ENCODE measurements at regions not wholly inside any gene's neighbourhood (a gene's known extent, or its start where the extent isn't known, plus 50 kb on each side); places are given as distances from the start of the nearest gene placed in this dataset.
"Not testable (repeated sequence)": the region's sequence is repeated elsewhere in the genome, so short reads cannot be mapped to it uniquely, and the experiment has no call there.

DNA sequence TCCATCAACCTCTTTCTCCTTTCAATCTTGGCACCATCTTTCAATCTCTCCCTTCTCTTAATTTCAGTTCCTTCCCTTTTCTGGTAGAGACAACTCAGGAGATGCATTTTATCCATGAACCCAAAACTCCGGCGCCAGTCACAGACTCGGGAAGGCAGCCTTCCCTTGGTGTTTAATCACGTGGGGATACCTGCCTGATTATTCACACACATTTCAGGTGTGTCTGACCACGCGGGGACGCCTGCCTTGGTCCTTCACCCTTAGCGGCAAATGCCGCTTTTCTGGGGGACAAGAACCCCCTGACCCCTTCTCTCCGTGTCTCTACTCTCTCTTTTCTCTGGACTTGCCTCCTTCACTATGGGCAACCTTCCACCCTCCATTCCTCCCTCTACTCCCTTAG is 257.6 kb upstream of the GULP1 start:
- DNase-seq; intact Hi-C loops (cut with DNase I): not testable (repeated sequence)

DNA sequence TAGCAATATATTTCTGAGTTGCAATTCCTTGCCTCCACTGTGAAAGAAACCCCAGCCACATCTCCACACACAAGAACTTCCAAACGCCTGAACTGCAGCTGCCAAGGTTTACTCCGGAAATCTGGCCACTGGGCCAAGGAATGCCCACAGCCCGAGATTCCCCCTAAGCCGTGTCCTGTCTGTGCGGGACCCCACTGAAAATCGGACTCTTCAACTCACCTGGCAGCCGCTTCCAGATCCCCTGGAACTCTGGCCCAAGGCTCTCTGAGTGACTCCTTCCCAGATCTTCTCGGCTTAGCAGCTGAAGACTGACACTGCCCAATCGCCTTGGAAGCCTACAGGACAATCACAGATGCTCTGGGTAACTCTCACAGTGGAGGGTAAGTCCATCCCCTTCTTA is 256.3 kb upstream of the GULP1 start:
- DNase-seq; intact Hi-C loops (cut with DNase I): not testable (repeated sequence)

DNA sequence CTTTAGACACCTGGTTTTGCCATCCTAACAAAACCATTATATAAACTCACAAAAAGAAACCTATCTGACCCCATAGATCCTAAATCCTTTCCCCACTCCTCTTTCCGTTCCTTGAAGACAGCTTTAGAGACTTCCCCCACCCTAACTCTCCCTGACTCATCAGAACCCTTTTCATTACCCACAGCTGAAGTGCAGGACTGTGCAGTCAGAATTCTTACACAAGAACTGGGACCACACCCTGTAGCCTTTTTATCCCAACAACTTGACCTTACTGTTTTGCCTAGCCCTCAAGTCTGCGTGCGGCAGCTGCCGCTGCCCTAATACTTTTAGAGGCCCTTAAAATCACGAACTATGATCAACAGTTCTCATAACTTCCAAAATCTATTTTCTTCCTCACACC is 254.9 kb upstream of the GULP1 start:
- intact Hi-C loops (cut with DNase I); DNase-seq: not testable (repeated sequence)

DNA sequence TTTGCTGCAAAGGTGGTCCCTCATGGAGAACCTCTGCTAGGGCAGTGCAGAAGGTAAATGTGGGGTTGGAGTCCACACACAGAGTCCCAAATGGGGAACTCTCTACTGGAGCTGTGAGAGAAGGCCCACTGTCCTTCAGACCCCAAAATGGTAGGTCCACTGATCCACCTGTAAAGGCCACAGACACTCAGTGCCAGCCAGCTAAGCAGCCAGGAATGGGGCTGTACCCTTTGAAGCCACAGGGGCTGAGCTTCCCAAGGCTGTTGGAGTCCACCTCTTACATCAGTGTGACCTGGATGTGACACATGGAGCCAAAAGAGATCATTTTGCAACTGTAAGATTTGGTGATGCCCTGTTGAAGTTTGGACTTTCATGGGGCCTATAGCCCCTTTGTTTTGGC is 252.4 kb upstream of the GULP1 start:
- DNase-seq, result no peak
- intact Hi-C loops (cut with DNase I), result no loop called here

DNA sequence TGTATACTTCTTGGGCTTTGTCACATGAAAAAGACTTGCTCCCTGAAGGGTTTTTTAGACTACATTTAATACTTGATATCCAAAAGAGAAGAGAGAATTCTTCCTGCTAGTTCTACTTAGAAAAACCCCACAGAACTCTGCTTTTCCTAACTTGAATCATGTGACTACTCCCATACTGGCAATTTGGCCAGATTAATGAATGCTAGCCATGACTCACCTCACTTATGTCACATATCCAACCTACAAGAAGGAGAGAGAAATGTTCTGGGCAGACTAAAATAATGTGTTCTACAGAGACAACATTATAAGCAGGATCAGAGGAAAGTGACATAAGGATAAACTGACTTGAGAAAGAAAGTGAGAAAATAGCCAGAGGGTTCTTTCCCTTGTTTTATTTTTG is 249.3 kb upstream of the GULP1 start:
- DNase-seq, result no peak
- intact Hi-C loops (cut with DNase I), result no loop called here

DNA sequence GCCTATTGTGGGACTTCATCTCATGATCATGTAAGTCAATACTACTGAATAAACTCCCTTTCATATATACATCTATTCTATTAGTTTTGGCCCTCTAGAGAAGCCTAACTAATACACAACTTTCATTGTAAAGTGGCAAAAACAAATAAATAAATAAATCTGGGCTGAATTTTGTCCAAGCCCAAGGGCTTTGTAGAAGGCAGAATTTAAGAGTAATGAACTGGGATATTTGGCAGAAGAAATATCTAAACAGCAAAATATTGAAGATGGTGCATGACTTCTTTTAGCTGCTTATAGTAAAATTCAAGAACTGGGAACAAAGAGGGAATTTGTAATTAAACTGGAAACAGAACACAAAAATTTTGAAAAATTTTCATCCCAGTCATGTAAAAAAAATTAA is 246.7 kb upstream of the GULP1 start:
- no peak for DNase-seq
- intact Hi-C loops (cut with DNase I), result no loop called here

DNA sequence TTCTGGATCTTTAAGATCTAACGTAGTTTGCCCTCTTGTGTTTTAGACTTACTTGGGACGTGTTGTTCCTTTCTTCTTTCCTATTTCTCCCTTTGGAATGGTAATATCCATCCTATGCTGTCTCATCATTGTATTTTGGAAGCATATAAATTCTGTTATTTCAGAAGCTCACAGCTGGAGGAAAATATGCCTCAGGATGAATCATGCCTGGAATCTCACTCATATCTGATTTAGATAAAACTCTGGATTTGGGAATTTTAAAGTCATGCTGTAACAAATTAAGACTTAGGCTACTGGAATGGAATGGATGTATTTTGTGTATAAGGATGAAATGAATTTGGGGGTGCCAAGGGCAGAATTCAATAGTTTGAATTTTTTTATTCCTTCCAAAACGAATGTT is 245.2 kb upstream of the GULP1 start:
- DNase-seq, result no peak
- intact Hi-C loops (cut with DNase I), result no loop called here

DNA sequence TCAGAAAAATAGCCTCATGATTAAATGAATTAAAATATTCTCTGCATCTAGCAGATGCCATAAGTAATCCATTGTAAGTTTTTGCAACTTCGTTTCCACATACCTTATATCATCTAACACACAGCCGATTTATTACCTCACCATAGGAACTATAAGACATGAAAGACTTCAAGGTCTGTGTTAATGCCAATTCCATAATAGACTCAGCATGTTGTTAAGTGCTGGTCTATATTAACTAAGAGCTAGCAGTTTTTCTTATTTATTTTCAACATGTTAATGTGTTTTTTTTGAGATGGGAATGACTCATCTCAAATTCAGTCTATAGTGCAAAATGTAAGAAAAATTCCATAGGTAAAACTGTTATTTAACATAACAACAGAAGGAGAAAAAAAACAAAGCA is 243.9 kb upstream of the GULP1 start:
- intact Hi-C loops (cut with DNase I), result no loop called here
- DNase-seq, result no peak

DNA sequence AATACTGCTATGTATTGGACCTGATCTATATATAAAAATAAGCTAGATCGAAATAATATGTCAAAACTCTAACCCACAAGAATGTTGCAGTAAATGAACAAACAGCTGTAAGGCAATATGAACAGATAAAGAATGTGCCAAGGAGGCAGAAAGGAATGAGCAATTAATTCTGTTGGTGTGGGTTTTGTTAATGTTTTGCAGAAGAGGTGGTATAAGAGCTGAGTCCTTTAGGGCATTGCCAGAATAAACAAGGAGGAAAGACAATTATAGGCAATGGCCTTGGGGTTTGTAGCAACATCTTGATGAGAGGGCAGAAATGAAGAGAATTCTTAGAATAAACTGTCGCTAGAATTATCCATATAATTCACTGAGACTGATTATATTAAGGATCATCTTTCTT is 240.9 kb upstream of the GULP1 start:
- intact Hi-C loops (cut with DNase I), result no loop called here
- no peak for DNase-seq

DNA sequence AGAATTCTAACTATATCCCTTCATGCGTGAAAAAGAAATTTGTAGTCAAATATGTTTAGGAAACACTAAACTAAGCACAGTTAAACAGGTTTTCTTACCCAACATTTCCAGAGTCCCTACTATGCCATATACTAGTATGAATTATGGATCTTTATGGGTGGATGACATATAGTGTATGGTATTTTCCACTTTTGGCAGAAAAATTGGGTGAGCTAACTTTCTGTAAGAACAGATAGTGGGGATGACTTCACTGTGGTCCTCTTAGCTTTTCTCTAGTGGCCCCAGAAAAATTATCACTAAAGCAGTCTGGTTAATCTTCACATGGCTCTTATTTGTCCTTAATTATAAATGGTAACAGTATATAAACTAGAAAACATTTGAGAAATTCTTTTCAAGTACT is 240.0 kb upstream of the GULP1 start:
- intact Hi-C loops (cut with DNase I), result no loop called here
- no peak for DNase-seq

DNA sequence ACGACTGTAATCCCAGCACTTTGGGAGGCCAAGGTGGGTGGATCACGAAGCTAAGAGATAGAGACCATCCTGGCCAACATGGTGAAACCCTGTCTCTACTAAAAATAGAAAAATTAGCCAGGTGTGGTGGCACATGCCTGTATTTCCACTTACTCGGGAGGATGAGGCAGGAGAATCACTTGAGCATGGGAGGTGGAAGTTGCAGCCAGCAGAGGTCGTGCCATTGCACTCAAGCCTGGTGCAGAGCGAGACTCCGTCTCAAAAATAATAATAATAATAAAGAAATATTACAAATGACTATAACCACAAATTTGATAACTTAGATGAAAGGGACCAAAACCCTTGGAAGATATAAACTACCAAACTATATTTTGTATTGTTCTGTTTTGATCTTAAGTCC is 226.3 kb upstream of the GULP1 start:
- no peak for DNase-seq
- intact Hi-C loops (cut with DNase I), result no loop called here

DNA sequence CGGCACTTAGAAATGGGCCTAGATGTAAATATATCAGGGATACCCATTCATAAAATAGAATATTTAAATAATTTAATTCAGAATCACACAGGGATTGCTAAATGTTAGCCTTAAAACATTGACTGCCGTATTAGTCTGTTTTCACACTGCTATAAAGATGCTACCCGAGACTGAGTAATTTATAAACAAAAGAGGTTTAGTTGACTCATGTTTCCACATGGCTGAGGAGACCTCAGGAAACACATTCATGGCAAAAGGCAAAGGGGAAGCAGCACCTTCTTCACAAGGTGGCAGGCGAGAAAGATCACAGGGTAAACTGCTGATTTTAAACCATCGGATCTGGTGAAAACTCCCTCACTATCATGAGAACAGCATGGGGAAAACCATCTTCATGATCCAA is 223.6 kb upstream of the GULP1 start:
- intact Hi-C loops (cut with DNase I), result no loop called here
- DNase-seq, result no peak

DNA sequence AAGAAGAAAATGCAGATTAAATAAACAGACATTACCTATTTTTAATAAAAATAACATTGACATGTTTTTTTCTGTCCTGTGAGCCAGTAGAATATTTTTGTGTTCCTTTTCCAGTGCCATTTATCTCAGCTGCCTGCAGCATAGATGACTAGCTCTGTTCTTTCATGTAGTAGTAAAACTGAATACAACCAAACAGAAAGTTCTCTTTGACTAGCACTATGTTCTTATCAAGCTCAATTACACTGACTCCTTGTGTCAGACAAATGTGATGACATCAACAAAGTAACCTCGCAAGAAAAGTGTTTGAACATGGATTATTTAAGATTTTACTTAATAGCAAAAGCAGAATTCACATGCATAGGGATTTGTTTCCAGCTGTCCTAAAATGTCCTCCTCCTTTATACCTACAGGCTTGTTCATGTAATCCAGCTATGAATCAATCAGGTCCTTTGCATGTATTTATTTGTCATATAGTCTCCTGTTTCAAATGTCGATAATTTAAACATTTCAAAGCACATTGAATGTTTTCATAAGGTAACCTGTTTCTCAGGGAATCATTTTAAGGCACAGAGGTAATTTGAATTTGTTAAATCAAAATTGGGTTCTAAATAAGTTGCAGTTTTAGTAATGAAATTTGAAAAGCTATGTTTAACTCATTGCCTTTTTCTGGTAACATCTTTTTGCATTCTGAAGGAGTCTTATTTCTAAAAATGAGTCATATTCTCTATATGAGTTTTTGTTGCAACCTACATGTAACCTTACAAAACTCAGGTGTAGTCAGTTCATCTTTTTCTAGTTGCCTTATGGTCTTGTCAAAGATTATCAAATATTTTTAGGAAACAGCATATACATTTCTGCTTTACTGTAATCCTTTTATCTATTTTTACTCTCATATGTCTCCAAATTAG is 215.3 kb upstream of the GULP1 start:
- intact Hi-C loops (cut with DNase I), result no loop called here
- DNase-seq, result no peak

DNA sequence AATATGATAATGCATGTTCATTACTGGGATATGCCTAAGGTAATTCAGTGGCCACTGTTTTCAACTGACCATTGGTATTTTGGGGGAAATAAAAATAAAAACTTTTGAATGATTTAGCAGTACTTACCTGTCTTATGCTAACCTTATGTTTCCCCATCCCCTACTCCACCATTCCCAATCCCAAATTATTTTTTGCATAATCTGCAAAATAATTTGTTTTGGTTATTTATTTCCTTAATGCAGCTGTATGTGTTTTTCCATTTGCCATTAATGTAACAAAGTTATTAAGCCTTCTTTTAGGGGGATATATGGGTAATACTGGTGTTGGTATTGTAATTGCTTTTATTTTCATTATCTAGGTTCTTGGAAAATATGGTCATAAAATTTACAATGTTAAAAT is 213.9 kb upstream of the GULP1 start:
- no peak for DNase-seq
- intact Hi-C loops (cut with DNase I), result no loop called here

DNA sequence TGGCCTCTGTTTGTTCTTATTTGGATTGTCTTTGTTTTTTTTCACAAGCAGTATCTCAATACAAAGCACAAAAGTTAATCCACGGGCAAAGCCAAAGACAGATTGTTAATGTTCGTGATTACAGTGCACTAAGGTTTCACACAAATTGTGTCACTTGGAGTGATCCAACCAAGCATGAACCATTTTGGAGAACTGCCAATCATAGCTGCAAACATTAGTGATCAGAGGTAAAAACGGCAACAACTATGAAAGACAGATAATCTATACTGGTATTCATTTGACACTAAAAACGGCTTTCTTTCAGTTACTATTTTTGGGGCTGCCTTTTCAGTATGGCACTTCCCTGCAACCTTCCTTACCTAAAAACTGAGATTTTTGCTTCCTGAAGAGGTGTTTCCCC is 213.1 kb upstream of the GULP1 start:
- intact Hi-C loops (cut with DNase I), result no loop called here
- no peak for DNase-seq

DNA sequence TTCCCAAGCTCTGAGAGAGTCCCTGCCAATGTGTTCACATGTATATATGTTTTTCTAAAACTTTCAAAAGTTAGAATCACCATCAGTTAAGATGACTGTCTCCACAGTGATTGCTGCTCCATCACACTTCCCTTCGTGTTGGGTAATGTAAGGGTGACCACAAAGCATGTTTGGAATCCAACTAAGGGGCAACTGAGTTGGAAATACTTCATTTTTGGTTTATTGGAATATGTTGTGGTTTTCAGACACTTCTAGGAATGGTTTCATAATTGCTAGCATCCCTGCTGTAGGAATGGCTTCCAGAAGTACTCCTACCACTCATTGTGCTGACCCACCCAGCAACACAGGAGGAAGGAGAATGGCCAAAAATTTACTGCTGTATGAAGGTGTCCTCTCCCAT is 212.5 kb upstream of the GULP1 start:
- no peak for DNase-seq
- intact Hi-C loops (cut with DNase I), result no loop called here

DNA sequence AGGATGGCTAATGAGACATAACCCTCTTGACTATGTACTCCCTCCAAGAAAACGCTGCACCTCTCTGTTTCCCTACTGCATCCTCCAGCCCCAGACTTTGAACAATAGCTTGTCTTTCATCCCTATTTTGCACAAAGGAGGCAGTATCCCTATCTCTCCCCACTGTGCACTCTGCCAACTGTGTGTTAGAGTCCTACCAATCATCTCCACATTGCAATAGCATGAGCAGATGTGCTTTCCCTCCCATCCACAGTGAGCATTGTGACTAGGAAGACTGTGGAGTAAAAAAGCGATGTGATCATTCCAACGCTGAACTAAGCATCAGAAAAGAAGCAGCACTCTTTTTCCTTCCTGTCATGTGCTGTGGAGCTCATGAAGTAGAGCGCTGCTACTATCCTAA is 206.3 kb upstream of the GULP1 start:
- DNase-seq, result peak in 6 of 10 donors; percentile 8 to 81 (median 16)
- intact Hi-C loops (cut with DNase I), result no loop called here

DNA sequence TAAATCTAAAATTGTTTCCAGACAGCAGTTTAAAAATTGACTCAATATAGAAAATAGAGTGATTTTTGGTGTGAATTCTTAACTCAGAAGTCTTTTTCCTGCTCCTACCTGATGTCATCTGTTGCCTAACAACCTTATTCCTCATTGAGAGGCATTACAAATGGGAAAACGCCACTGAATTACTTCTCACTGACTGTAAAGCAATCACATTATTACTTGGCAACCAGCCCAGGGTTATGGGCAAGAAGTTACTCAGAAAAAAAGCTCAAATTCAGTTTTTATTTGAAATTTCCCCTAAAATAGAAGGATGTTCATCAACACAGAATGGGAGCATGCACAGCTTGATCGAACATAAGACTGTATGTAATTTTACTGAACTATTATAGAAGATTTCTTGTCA is 201.8 kb upstream of the GULP1 start:
- intact Hi-C loops (cut with DNase I), result no loop called here
- DNase-seq, result no peak

DNA sequence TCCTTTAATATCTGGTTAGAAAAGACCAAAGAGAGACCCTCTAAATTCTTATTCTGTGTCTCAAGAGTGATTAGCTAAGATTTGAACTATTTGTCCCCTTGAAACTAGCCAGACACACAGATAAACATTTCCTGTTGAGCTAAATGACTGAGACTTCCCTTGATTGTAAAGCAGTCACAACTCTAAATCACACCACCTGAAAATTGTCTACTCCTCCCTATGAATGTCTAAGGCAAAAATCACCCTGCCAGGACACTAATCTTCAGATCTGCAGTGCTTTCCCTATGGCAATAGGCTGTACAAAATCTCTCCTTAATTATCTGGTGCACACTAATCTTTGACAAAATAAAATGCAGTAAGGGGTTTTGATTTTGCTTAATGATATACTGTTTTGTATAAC is 200.5 kb upstream of the GULP1 start:
- DNase-seq, result no peak
- intact Hi-C loops (cut with DNase I), result no loop called here

DNA sequence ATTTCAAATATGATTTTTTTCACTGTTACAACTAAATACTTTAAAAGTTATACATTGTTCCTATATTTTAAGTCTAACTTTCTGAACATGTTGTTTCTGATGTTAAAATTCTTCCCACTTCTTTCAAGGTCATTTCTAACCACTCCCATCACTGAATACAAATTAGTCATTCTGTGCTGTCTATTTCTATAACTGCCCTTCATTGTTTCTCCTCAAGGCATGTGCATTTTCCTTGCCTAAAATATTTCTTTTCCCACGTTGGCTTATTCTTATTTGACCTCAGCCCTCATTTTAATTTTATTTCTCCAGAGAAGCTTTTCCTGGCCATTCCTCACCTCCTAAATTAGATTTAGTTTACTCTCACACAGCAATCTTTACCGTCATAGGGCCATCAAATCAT is 198.9 kb upstream of the GULP1 start:
- DNase-seq, result no peak
- intact Hi-C loops (cut with DNase I), result no loop called here

DNA sequence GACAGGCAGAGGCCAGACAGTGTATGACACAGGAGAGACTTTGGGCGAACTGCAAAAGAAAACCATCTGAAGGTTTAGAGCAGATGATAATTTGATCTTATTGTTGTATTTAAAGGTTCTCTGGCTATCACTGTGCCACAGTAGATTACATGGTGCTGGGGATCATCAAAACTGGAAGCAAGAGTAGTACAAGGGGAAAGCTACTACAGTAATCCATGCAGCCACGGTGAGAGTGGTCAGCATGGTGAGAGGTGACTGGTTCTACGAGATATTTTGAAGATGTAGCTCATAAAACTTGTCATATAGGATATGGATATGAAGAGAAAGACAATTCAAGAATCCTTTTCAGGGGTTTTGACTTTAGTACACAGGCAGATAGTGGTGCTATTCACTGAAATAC is 194.8 kb upstream of the GULP1 start:
- DNase-seq, result no peak
- intact Hi-C loops (cut with DNase I), result no loop called here

DNA sequence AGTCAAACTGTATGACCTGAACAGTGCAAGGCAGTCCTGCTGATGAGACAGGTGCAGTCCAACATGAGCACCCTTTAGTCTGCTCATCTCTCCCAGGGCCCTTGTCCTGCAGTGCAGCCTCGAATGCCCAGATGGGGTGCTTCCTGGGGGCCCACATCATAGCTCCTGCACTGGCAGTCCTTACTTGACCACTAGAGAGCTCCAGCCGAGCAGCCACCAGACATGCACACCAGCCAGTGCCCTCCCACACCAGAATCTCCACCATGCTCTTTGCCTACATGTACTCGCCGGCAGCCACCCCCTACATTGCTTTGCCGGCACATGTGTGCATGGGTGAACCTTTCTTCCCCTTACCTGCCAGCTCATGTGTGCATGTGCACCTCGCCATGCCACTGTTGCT is 188.8 kb upstream of the GULP1 start:
- DNase-seq, result peak in 2 of 10 donors; percentile 45 to 52
- intact Hi-C loops (cut with DNase I), result no loop called here

DNA sequence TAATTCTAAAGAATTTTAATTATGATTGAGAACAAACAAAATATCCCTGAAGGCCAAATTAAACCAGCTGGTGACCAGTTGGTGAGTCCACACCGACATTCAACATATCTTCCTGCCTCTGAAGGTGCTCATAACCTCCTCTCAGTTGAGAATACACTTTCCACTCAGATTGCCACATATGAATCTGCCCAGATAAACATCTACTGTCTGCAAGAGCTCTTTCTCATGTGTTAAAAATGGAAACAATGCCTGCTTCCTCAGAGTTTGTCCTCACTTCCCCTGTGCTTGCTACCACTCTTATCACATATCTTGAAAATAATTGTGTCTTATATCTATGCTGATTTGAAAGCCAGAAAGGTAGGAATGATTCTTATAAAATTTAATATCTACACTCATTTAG is 177.7 kb upstream of the GULP1 start:
- DNase-seq, result no peak
- intact Hi-C loops (cut with DNase I), result no loop called here

Data from posterior cingulate gyrus (tissue), 11 donors.